ENCODE measurements at regions not wholly inside any gene's neighbourhood (a gene's known extent, or its start where the extent isn't known, plus 50 kb on each side); places are given as distances from the start of the nearest gene placed in this dataset.

GRCh38 chr5:54653956-54654614, 136.5 kb downstream of the SNX18 start:
- Histone ChIP-seq H3K27ac (peak overlapping the region; percentile 3 to 11), H3K4me3 (no peak overlapping the region)
- no peak for TF ChIP-seq CTCF (IDR thresholded peaks at IDR 0.05)
- no peak for DNase-seq (ENCODE audit: low spot score)

- Histone ChIP-seq H3K27ac (peak overlapping the region; percentile 67 to 75), H3K4me3 (peak overlapping the region; percentile 29)
- peak; percentile 90 for DNase-seq (ENCODE audit: low spot score)
- no peak for TF ChIP-seq CTCF (IDR thresholded peaks at IDR 0.05)
These were observed 134.0 kb downstream of the SNX18 start for GRCh38 chr5:54651482-54652076.

GRCh38 chr5:54649041-54649504, 131.5 kb downstream of the SNX18 start:
- H3K27ac ChIP-seq: peak overlapping the region in 1 of 2 donors; percentile 35
- H3K4me3 ChIP-seq: no peak overlapping the region
- DNase-seq (ENCODE audit: low spot score): no peak
- no peak for TF ChIP-seq CTCF (IDR thresholded peaks at IDR 0.05)

GRCh38 chr5:54646356-54647101, 129.0 kb downstream of the SNX18 start:
- no peak for TF ChIP-seq CTCF (IDR thresholded peaks at IDR 0.05)
- H3K27ac ChIP-seq: peak overlapping the region; percentile 73 to 95
- peak; percentile 96 for DNase-seq (ENCODE audit: low spot score)
- peak overlapping the region; percentile 51 for H3K4me3 ChIP-seq

- no peak for DNase-seq (ENCODE audit: low spot score)
- Histone ChIP-seq H3K4me3 (peak overlapping the region; percentile 51), H3K27ac (peak overlapping the region; percentile 73 to 95)
- TF ChIP-seq CTCF (IDR thresholded peaks at IDR 0.05): no peak
These were observed 128.4 kb downstream of the SNX18 start for GRCh38 chr5:54645882-54646355.

- H3K4me3 ChIP-seq: no peak overlapping the region
- no peak for TF ChIP-seq CTCF (IDR thresholded peaks at IDR 0.05)
- DNase-seq (ENCODE audit: low spot score): no peak
- H3K27ac ChIP-seq: peak overlapping the region in 1 of 2 donors; percentile 95
These were observed 126.7 kb downstream of the SNX18 start for GRCh38 chr5:54644226-54644625.
